Thyroid gland (tissue), 4 donors: ENCODE measurements at regions not wholly inside any gene's neighbourhood (a gene's known extent, or its start where the extent isn't known, plus 50 kb on each side); places are given as distances from the start of the nearest gene placed in this dataset.

ENCODE experiments used
- CTCF ChIP-seq, 6 experiments: fragments of 200-600 bp in 3 of 6; fragments of 450-650 bp in 3 of 6; sonication (generic) in 3 of 6; IDR thresholded peaks; one replicate each; pipeline ENCODE4 v1.5.1; 2016 to 2019; ENCODE audit warnings: antibody characterized with exemption in 6 of 6, mild to moderate bottlenecking in 2 of 6, inconsistent platforms in 1 of 6, moderate library complexity in 1 of 6
- POLR2A ChIP-seq, 2 donors: fragments of 450-650 bp; IDR thresholded peaks; one replicate each; pipeline ENCODE4 v1.6.1; 2017; ENCODE audit warnings: antibody characterized with exemption in 2 of 2, mild to moderate bottlenecking in 2 of 2, moderate library complexity in 1 of 2

GRCh38 chr3:66830301-66830700, 167.8 kb upstream of the KBTBD8 start:
- TF ChIP-seq CTCF (IDR thresholded peaks at IDR 0.05) (no peak), POLR2A (IDR thresholded peaks at IDR 0.05) (no peak)
